SK-N-MC (cell line): ENCODE measurements at regions not wholly inside any gene's neighbourhood (a gene's known extent, or its start where the extent isn't known, plus 50 kb on each side); places are given as distances from the start of the nearest gene placed in this dataset.

Source experiments
- EZH2 ChIP-seq: fragments of 200-600 bp; sonication (generic); IDR thresholded peaks from one replicate; pipeline ENCODE4 v1.6.1; 2017; ENCODE audit warnings: antibody characterized with exemption
- FOXP2 ChIP-seq: optimal IDR thresholded peaks from 2 replicates; pipeline ENCODE3; 2011; ENCODE audit warnings: mild to moderate bottlenecking, moderate library complexity; ENCODE audit not compliant: insufficient read depth; ENCODE audit errors: extremely low read length, control extremely low read depth
- POLR2AphosphoS5 ChIP-seq: IDR thresholded peaks from 2 replicates; pipeline ENCODE4 v1.6.1; 2012; ENCODE audit warnings: mild to moderate bottlenecking, low read depth, low read length, borderline replicate concordance

- TF ChIP-seq EZH2 (no peak), POLR2AphosphoS5 (no peak), FOXP2 (no peak)
Measured at GRCh38 chr5:13215806-13216205, 728.7 kb downstream of the DNAH5 start.
